ENCODE measurements at regions not wholly inside any gene's neighbourhood (a gene's known extent, or its start where the extent isn't known, plus 50 kb on each side); places are given as distances from the start of the nearest gene placed in this dataset.
"Not testable (repeated sequence)": the region's sequence is repeated elsewhere in the genome, so short reads cannot be mapped to it uniquely, and the experiment has no call there.

DNA sequence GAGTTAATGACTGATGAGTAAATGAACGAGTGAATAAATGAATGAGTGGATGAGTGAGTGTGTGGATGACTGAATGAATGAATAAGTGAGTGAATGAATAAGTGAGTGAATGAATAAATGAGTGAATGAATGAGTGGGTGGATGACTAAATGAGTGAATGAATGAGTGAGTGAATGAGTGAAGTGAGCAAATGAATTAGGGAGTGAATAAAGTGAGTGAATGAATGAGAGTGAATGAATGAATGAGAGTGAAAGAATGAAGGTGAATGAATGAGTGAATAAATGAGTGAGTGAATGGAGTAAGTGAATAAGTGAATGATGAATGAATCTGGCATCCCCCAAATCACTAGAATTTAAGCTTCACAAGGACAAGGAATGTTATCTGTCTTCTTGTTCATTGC lies 1253.0 kb downstream of the TYW1 start:
- DNase-seq, result no peak
- in situ Hi-C loops (cut with MboI; ENCODE audit: low pct_unique_long_range_greater_than_20kb, low sequenced_read_pairs), result no loop called here

DNA sequence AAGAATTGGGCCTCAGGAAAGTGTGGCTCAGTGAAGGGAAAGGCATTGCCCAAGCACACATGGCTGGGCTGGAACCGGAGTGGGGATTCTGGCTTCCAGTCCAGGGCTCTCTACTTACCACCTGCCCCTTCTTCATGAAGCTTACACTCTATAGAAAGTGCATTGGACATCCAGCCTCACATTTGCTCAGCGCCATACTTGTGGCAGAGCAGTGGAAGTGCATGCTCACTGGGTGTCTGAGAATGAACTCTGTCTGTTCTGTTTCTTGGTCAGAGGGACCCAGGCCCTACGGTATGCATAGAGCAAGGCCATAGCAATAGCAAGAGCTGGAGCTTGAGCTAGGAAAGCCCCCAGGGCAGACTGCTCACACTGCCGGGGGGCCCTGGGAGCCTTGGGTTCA lies 1253.5 kb downstream of the TYW1 start:
- no peak for DNase-seq
- in situ Hi-C loops (cut with MboI; ENCODE audit: low pct_unique_long_range_greater_than_20kb, low sequenced_read_pairs), result no loop called here

DNA sequence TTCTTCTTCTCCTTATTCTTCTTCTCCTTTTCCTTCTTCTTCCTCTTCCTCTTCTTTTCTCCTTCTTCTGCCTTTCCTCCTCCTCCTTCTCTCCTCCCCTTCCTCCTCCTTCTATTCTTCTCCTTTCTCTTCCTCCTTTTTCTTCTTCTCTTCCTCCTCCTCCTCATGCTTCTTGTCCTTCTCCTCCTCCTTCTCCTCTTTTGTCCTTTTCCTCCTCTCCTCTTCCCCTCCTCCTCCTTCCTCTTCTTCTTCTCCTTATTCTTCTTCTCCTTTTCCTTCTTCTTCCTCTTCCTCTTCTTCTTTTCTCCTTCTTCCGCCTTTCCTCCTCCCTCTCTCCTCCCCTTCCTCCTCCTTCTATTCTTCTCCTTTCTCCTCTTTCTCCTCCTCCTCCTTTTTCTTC lies 1258.2 kb downstream of the TYW1 start:
- DNase-seq; in situ Hi-C loops (cut with MboI; ENCODE audit: low pct_unique_long_range_greater_than_20kb, low sequenced_read_pairs): not testable (repeated sequence)

DNA sequence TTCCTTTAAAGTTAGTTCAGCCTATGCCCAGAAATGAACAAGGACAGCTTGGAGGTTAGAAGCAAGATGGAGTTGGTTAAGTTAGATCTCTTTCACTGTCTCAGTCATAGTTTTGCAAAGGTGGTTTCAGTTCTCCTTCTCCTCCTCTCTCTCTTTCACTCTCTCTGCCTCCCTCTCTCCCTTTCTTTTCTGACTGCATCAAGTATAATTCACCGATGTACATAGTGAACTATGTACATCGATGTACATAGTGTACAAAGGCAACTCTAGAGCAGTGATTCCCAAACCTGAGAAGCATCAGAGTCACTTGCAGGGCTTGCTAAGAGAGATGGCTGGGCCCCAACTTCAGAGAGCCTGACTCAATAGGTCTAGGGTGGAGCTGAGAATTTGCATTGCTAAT lies 1259.7 kb downstream of the TYW1 start:
- in situ Hi-C loops (cut with MboI; ENCODE audit: low pct_unique_long_range_greater_than_20kb, low sequenced_read_pairs), result no loop called here
- no peak for DNase-seq

DNA sequence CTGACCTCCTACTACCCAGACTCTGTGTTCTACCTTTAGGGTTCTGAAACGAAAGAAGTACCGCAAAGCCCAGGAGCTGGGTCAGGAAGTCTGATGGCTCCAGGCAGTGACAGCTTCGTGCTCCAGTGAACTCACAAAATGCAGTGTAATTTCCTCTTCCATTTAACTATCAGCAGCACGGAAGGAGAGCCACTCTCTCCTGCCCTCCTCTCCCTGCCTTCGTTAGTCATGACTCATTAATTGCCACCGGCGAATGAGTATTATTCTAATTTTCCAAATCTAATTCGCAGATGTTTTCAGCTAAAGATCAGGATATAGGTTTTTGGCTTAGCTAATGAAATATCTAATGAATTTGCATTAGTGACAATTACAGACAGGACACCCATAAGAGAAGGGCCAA lies 1262.0 kb downstream of the TYW1 start:
- in situ Hi-C loops (cut with MboI; ENCODE audit: low pct_unique_long_range_greater_than_20kb, low sequenced_read_pairs), result no loop called here
- DNase-seq, result no peak

- in situ Hi-C loops (cut with MboI; ENCODE audit: low pct_unique_long_range_greater_than_20kb, low sequenced_read_pairs), result no loop called here
- DNase-seq, result no peak
Measured at GRCh38 chr7:68265258-68265657, 1268.6 kb downstream of the TYW1 start.

- in situ Hi-C loops (cut with MboI; ENCODE audit: low pct_unique_long_range_greater_than_20kb, low sequenced_read_pairs), result no loop called here
- no peak for DNase-seq
Measured at GRCh38 chr7:68266004-68266579, 1269.5 kb downstream of the TYW1 start.

DNA sequence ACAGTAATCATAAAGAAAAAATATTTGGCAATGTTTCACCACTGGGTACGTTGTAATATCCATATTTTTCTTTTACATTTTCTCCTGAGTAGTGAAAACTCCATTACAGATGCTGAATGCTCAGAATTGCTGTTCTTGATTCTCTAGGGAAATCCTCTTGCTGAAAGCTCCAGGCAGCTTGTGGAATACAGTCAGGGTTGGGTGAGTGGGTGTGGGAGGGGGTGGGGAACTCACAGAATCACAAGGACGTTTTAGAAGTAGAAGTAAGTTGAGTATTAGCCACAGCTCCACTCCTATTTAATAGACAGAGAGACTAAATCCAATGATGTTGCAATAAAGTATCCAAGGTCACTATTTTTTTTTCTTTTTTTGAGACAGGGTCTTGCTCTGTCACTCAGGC lies 1270.9 kb downstream of the TYW1 start:
- no peak for DNase-seq
- in situ Hi-C loops (cut with MboI; ENCODE audit: low pct_unique_long_range_greater_than_20kb, low sequenced_read_pairs), result no loop called here

DNA sequence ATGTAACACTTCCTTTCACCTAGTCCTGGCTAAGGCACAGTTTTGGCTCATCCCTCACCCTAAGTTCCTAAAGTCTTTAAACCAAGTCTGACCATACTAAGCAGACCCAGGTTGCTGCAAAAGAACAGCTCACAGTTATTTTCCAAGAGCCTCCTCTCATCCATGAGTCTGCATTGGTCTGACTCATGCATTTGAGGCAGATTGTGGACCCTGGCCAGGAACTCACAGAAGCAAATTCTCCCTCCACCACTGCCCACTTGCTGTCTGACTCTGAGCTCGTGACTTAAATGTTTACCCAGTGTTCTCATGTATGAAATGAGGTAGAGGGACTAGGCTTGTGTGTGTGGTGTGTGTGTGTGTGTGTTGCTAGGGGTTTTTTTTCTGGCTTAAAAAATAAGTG lies 1272.8 kb downstream of the TYW1 start:
- no peak for DNase-seq
- in situ Hi-C loops (cut with MboI; ENCODE audit: low pct_unique_long_range_greater_than_20kb, low sequenced_read_pairs), result no loop called here

DNA sequence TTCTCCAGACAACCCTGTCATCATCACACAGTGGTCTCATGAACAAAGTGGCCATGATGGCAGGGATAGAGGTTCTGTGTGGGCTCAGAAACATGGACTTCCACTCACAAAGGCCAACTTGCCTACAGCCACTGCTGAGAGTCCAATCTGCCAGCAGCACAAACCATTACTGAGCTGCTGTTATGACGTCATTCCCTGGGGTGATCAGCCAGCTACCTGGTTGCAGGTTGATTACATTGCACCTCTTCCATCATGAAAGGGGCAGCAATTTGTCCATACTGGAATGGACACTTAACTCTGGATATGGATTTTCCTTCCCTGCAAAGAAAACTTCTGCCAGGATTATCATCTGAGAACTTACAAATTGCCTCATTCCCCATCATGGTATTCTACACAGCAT lies 1275.9 kb downstream of the TYW1 start:
- in situ Hi-C loops (cut with MboI; ENCODE audit: low pct_unique_long_range_greater_than_20kb, low sequenced_read_pairs), result no loop called here

GRCh38 chr7:68276725-68277124 lies 1280.1 kb downstream of the TYW1 start:
- DNase-seq, result no peak
- in situ Hi-C loops (cut with MboI; ENCODE audit: low pct_unique_long_range_greater_than_20kb, low sequenced_read_pairs), result no loop called here

More for the DNA sequence above, 1275.9 kb downstream of the TYW1 start:
- DNase-seq, result no peak

GRCh38 chr7:68279827-68280400 lies 1283.3 kb downstream of the TYW1 start:
- in situ Hi-C loops (cut with MboI; ENCODE audit: low pct_unique_long_range_greater_than_20kb, low sequenced_read_pairs), result no loop called here
- DNase-seq, result no peak

DNA sequence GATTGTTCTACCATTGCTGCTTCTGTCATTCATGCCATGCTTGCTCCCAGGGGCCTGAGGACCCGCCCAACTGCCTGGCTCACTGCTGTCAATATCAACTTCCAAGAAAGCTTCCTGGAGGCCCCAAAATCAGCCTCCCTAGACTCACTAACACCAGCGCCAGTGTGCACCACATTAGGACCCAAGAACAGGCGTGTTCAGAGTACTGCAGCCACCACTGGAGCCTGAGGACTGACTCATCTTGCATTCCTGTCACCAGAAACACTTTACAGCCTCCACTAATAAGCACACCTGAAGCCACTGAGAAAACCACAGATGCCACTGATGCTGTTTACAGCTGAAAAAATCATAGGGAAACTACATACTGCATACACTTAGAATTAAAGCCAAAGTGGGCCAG lies 1284.3 kb downstream of the TYW1 start:
- in situ Hi-C loops (cut with MboI; ENCODE audit: low pct_unique_long_range_greater_than_20kb, low sequenced_read_pairs), result no loop called here
- no peak for DNase-seq

DNA sequence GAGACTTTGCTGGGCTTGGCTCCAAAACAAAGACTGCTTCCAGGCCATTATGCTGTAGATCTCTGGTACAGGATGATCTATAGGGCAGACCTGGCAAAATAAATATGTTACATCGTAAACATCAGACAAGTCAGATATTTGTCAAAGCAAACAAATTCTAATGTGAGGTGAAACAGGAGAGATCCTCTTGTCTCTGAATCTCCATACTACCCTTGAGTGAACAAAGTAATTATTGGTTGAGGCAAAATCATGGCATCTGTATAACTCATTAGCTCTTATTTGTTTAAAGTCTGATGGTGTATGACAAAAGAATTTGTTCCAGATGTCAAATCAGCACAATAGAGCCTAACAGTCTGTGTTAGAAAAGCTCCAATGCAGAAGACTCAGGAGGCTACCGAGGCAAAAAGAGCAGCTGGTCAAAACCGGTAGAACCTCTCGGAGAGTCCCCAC lies 1291.5 kb downstream of the TYW1 start:
- in situ Hi-C loops (cut with MboI; ENCODE audit: low pct_unique_long_range_greater_than_20kb, low sequenced_read_pairs), result no loop called here
- no peak for DNase-seq

- in situ Hi-C loops (cut with MboI; ENCODE audit: low pct_unique_long_range_greater_than_20kb, low sequenced_read_pairs), result no loop called here
- no peak for DNase-seq
Measured at GRCh38 chr7:68291710-68292109, 1295.1 kb downstream of the TYW1 start.

DNA sequence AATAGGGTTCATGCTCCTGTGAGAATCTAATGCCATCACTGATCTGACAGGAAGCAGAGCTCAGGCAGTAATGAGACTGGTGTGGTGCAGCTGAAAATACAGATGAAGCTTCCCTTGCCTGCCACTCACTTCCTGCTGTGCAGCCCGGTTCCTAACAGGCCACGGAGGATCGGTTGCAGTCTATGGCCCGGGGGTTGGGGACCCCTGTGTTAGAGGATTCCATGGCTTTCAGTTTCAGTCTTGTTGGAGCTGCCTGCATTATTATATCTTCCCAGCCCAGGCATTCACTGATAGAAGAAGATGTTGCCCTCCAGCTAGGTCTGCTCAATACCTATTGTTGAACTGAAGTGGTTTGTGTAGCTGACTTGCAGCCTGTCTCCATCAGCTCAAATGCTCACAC lies 1298.8 kb downstream of the TYW1 start:
- no peak for DNase-seq
- in situ Hi-C loops (cut with MboI; ENCODE audit: low pct_unique_long_range_greater_than_20kb, low sequenced_read_pairs), result no loop called here

DNA sequence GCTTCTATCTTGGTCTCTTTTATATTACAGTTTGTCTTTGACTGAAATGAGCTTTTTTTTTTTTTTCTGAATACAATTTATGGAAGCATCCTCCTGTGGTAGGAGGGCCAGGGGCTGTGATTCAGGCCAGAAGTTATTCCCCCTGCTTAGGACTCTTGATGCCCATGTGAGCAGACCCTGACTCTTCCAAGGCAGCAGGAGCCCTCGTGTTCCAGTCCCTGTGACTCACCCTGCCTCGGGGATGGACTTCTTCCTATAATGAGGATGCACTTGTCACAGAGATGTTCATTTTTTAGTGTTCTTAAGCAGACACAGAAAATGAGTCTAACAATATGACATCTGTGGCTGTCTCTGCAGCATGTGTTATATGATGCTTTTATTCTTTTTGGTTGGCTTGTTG lies 1293.7 kb upstream of the AUTS2 start:
- DNase-seq, result no peak
- in situ Hi-C loops (cut with MboI; ENCODE audit: low pct_unique_long_range_greater_than_20kb, low sequenced_read_pairs), result no loop called here

DNA sequence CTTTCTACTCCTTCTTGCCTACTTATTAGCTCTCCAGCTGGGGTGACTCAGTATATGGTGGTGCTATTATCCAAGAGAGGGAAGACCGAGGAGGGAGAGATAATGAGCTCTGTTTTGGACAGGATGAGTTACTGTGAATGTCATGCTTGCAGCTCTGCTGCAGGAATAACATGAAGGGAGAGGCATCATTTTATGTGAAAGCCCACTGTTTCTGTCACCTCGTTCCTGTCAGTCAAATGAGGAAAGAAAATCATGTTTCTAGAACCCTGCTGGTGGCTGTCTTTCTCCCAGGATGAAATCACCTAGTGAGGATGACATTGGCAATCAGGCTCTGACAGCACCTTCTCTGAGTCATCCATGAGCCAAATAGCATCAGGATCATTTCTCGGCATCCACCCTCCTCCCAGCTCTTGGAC lies 1291.6 kb upstream of the AUTS2 start:
- in situ Hi-C loops (cut with MboI; ENCODE audit: low pct_unique_long_range_greater_than_20kb, low sequenced_read_pairs), result no loop called here
- no peak for DNase-seq

DNA sequence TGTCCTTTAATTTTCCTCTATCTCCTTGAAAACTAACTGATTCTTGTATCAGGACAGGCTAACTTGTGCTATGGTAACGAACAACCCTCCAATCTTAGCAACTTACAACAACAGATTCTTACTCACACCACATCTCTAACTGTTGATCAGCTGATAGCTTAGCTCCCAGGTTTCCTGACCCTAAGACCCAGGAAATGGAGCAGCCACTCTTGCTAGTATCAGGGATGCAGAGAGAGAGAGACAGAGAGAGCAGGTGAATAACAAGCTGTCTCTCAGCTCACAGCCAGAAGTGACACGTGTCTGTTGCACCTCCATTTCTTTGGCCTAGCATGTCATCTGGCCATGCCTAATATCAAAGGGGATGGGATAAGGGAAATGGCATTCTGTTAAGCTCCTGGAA lies 1289.0 kb upstream of the AUTS2 start:
- in situ Hi-C loops (cut with MboI; ENCODE audit: low pct_unique_long_range_greater_than_20kb, low sequenced_read_pairs), result no loop called here
- DNase-seq, result no peak

DNA sequence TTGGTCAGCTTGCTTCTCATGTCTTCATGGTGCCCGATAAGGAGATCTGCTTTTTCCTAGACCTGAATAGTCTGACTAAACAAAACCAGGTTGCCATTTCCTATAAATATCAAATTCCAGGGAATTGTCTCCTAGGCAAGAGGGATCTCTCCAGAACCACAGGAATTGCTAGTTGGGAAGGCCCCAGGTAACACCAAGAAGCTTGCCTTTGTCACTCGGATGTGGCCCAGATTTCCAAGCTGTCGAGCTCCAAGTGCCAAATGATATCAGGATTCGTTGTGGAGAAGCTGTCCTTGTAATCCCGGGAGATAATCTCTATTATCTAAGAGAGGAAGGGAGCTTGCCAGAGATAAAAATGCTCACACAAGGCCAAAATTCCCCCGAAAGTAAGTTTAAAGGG lies 1288.5 kb upstream of the AUTS2 start:
- no peak for DNase-seq
- in situ Hi-C loops (cut with MboI; ENCODE audit: low pct_unique_long_range_greater_than_20kb, low sequenced_read_pairs), result no loop called here

GRCh38 chr7:68311958-68312357 lies 1286.3 kb upstream of the AUTS2 start:
- no peak for DNase-seq
- in situ Hi-C loops (cut with MboI; ENCODE audit: low pct_unique_long_range_greater_than_20kb, low sequenced_read_pairs), result no loop called here

Measured in KBM-7 (cell line).